Mesothelial cell of epicardium (in vitro differentiated cells): ENCODE measurements at regions not wholly inside any gene's neighbourhood (a gene's known extent, or its start where the extent isn't known, plus 50 kb on each side); places are given as distances from the start of the nearest gene placed in this dataset.

Experiments
- DNase-seq, 2 experiments: peaks; one replicate each; pipeline ENCODE4 v3.0.0; 2021; ENCODE audit warnings: low spot score in 2 of 2; ENCODE audit not compliant: unreplicated experiment in 2 of 2
- H3K27ac Mint-ChIP-seq: 2 replicates; pipeline ENCODE4 v1.8.0; 2021; ENCODE audit warnings: mixed read lengths
- H3K27me3 Mint-ChIP-seq: 2 replicates; pipeline ENCODE4 v1.8.0; 2021; ENCODE audit warnings: low read depth, mixed read lengths
- H3K36me3 Mint-ChIP-seq: 2 replicates; pipeline ENCODE4 v1.8.0; 2021; ENCODE audit warnings: mixed read lengths
- H3K4me1 Mint-ChIP-seq: 2 replicates; pipeline ENCODE4 v1.8.0; 2021; ENCODE audit warnings: mixed read lengths
- H3K4me3 Mint-ChIP-seq: 2 replicates; pipeline ENCODE4 v1.8.0; 2021; ENCODE audit warnings: mild to moderate bottlenecking, moderate library complexity, mixed read lengths
- H3K9me3 Mint-ChIP-seq: 2 replicates; pipeline ENCODE4 v1.8.0; 2021; ENCODE audit warnings: mixed read lengths
- TF ChIP-seq, protein P1 (sequence below): fragments of 200-600 bp; sonication (generic); IDR thresholded peaks from one replicate; pipeline ENCODE4 v1.5.0; 2021; ENCODE audit warnings: antibody characterized with exemption; ENCODE audit not compliant: unreplicated experiment

DNA sequence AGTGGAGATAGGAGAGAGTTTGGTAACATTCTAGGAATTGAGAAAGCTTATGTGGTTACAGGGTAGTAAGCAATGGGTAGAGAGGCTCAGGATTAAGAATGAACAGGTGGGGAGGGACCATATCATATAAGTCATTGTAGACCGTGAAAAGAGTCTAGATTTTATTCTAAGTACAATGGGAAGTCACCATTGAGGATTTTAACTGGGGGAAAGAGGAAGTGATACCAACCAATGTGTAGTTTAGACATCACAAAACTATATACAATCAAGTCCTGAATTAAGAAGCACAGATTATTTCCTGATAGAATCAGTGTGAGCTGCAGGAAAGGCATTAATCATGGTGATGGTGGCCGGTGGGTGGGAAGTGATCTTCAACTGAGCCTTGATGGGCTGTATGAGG lies 178.3 kb upstream of the ZIC3 start:
- H3K4me1 Mint-ChIP-seq = no peaks in the 10 kb centered on the region
- no peak overlapping the region for H3K4me3 Mint-ChIP-seq
- H3K27ac Mint-ChIP-seq = no peak overlapping the region
- no peaks in the 10 kb centered on the region for H3K36me3 Mint-ChIP-seq
- H3K9me3 Mint-ChIP-seq = peaks cover 32% of the 10 kb centered on the region
- TF ChIP-seq, protein P1, sequence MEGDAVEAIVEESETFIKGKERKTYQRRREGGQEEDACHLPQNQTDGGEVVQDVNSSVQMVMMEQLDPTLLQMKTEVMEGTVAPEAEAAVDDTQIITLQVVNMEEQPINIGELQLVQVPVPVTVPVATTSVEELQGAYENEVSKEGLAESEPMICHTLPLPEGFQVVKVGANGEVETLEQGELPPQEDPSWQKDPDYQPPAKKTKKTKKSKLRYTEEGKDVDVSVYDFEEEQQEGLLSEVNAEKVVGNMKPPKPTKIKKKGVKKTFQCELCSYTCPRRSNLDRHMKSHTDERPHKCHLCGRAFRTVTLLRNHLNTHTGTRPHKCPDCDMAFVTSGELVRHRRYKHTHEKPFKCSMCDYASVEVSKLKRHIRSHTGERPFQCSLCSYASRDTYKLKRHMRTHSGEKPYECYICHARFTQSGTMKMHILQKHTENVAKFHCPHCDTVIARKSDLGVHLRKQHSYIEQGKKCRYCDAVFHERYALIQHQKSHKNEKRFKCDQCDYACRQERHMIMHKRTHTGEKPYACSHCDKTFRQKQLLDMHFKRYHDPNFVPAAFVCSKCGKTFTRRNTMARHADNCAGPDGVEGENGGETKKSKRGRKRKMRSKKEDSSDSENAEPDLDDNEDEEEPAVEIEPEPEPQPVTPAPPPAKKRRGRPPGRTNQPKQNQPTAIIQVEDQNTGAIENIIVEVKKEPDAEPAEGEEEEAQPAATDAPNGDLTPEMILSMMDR = no peak
- H3K27me3 Mint-ChIP-seq = no peaks in the 10 kb centered on the region
- no peak for DNase-seq

DNA sequence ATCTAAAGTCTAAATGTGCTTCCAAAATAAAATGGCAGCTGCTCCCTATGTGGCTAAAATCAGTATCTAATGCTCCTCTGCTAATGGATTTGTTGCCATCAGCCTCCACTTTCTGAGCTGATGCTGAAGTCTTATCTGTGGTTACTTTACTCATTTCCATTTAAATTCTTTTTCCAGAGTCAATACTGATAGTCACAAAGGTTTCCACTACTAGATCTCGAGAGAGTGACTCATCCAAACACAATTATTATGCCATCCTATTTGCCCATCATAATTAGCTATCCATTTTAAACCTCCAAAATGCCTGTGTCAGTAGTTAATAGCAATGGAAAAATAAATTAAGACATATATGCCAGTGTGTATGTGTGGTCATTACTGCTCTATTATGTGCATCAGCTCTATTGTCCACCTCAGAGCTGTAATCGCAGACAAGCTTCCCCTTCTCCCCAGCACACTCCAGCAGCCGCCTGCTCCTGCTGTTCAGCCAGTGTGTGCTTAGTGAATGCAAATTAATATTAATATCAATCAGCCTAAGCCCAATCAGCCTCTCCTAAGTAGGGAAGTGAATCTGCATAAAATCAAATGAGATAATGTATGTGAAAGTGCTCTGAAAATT lies 199.8 kb upstream of the ZIC3 start:
- H3K9me3 Mint-ChIP-seq = peaks cover 17% of the 10 kb centered on the region
- no peaks in the 10 kb centered on the region for H3K36me3 Mint-ChIP-seq
- no peak for DNase-seq
- no peaks in the 10 kb centered on the region for H3K4me1 Mint-ChIP-seq
- no peak overlapping the region for H3K27ac Mint-ChIP-seq
- TF ChIP-seq, protein P1 = no peak
- peaks cover 2% of the 10 kb centered on the region for H3K27me3 Mint-ChIP-seq
- no peak overlapping the region for H3K4me3 Mint-ChIP-seq

DNA sequence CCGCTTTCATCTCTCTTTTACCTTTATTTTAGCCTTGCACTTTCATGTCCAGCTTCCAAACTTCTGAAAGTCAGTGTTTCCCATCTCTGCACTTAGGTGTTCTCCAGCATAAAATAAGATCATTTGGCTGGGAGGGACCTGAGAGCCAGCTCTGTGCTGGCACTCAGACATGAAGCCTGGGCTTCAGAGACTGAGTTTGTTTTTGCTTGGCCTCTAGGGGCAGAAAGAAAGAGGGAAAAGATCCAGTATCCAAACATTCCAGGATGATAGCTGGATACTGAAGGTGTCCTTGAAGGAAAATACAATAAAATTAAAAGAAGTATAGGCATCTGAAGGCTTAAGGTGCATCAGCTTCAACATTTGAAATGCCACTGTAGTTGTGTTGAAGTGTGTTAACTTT lies 202.4 kb upstream of the ZIC3 start:
- Mint-ChIP-seq H3K4me1 (no peaks in the 10 kb centered on the region), H3K27ac (no peak overlapping the region), H3K4me3 (no peak overlapping the region), H3K36me3 (no peaks in the 10 kb centered on the region), H3K27me3 (peaks cover 3% of the 10 kb centered on the region), H3K9me3 (peaks cover 28% of the 10 kb centered on the region)
- DNase-seq = no peak
- TF ChIP-seq, protein P1 = no peak

DNA sequence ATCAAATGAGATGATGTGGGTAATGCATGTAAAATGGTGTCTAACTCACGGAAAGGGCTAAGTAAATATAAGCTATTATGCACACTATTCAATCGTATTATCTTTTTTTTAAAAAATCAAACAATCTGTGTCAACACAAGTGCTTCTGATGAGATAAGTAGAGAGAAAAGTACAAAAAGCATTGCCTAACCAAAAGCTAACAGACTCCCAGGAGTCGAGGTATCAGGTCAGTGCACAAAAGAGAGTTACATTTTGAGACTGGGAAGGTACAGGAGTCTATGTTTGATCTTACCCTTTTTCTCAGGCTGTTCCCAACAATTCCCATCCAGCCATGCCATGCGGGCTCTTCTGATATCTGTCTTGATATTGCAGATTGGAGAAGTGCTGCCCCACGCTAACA lies 203.3 kb upstream of the ZIC3 start:
- no peaks in the 10 kb centered on the region for H3K36me3 Mint-ChIP-seq
- no peak overlapping the region for H3K4me3 Mint-ChIP-seq
- TF ChIP-seq, protein P1 = no peak
- H3K27ac Mint-ChIP-seq = no peak overlapping the region
- H3K4me1 Mint-ChIP-seq = no peaks in the 10 kb centered on the region
- peaks cover 26% of the 10 kb centered on the region for H3K9me3 Mint-ChIP-seq
- DNase-seq = no peak
- peaks cover 3% of the 10 kb centered on the region for H3K27me3 Mint-ChIP-seq

DNA sequence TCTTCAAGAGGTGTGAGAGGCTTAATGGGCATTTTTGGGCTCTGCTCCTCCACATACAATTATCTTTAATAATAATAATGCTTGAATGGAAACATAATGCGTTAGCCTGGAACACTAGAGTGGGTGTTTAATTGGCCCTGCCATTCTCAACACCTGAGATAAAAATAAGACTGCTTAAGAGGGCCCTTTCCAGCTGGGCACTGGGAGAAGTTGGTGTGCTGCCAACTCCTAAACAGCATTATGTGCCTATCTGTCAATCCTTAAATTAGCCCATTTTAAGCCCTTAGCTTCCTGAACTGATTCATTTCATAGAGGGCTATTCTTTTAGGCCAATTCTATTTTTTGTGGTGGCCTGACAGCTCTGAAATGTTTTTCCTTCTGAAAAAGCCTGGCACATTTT lies 211.1 kb upstream of the ZIC3 start:
- Mint-ChIP-seq H3K4me3 (no peak overlapping the region), H3K36me3 (no peaks in the 10 kb centered on the region), H3K27ac (no peak overlapping the region), H3K4me1 (no peaks in the 10 kb centered on the region), H3K9me3 (peaks cover 24% of the 10 kb centered on the region), H3K27me3 (peaks cover 1% of the 10 kb centered on the region)
- TF ChIP-seq, protein P1 = no peak
- no peak for DNase-seq

DNA sequence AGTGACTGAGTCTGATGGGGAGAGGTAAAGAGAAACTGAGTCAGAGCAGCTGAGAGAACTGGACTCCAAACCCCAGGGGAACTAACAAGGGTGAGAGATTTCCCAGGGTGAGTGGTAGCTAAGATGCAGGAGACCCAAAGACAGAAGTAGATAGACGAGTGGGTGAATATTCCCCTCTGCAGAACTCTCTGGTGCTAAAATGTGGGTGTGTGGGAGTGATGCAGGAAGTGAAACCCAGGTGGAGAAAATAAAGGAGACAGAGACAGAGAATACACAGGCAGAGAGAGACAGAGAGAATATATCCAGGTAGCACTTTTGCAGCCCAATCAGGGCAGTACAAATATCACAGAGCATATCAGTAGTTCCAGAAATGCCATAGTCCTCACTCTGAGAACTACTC lies 212.5 kb upstream of the ZIC3 start:
- TF ChIP-seq, protein P1 = no peak
- peaks cover 23% of the 10 kb centered on the region for H3K9me3 Mint-ChIP-seq
- no peak overlapping the region for H3K27ac Mint-ChIP-seq
- H3K36me3 Mint-ChIP-seq = no peaks in the 10 kb centered on the region
- H3K27me3 Mint-ChIP-seq = peaks cover 1% of the 10 kb centered on the region
- no peak for DNase-seq
- no peaks in the 10 kb centered on the region for H3K4me1 Mint-ChIP-seq
- H3K4me3 Mint-ChIP-seq = no peak overlapping the region
